Neural cell (in vitro differentiated cells): ENCODE measurements at regions not wholly inside any gene's neighbourhood (a gene's known extent, or its start where the extent isn't known, plus 50 kb on each side); places are given as distances from the start of the nearest gene placed in this dataset.

Experiments
- H2AFZ ChIP-seq: fragments of 200-600, 300-800 bp; sonication (generic), shearing (Covaris generic); 2 replicates; pipeline ENCODE4 v1.6.0; 2014; ENCODE audit warnings: low read depth, mild to moderate bottlenecking, antibody characterized with exemption, low read length, moderate library complexity
- H3F3A ChIP-seq: fragments of 200-600 bp; shearing (Covaris generic); 2 replicates; pipeline ENCODE4 v1.6.1; 2016; ENCODE audit warnings: mild to moderate bottlenecking, moderate library complexity, mixed read lengths, antibody characterized with exemption, low read length; ENCODE audit not compliant: insufficient read depth, poor library complexity, severe bottlenecking
- H3K27ac ChIP-seq: fragments of 200-600, 300-800 bp; sonication (generic), shearing (Covaris generic); 2 replicates; pipeline ENCODE4 v1.5.1; 2014; ENCODE audit warnings: mild to moderate bottlenecking, low read length, moderate library complexity
- H3K27me3 ChIP-seq: fragments of 300-800, 200-600 bp; sonication (generic), shearing (Covaris generic); 2 replicates; pipeline ENCODE4 v1.6.0; 2014; ENCODE audit warnings: mild to moderate bottlenecking, low read depth, low read length, moderate library complexity; ENCODE audit not compliant: insufficient read depth
- H3K36me3 ChIP-seq: fragments of 300-800, 200-600 bp; sonication (generic), shearing (Covaris generic); 2 replicates; pipeline ENCODE4 v1.5.1; 2014; ENCODE audit warnings: mild to moderate bottlenecking, antibody characterized with exemption, low read length, moderate library complexity; ENCODE audit not compliant: insufficient read depth
- H3K4me2 ChIP-seq: fragments of 300-800, 200-600 bp; sonication (generic), shearing (Covaris generic); 2 replicates; pipeline ENCODE4 v1.6.0; 2014; ENCODE audit warnings: mild to moderate bottlenecking, low read length
- H3K4me3 ChIP-seq: fragments of 300-800, 200-600 bp; sonication (generic), shearing (Covaris generic); 2 replicates; pipeline ENCODE4 v1.5.1; 2014; ENCODE audit warnings: mild to moderate bottlenecking, low read length, moderate library complexity
- H3K79me2 ChIP-seq: fragments of 200-600 bp; shearing (Covaris generic); replicated peaks from 2 replicates; pipeline ENCODE4 v1.6.0; 2014; ENCODE audit warnings: mild to moderate bottlenecking, low read length, moderate library complexity; ENCODE audit not compliant: insufficient read depth
- H3K9ac ChIP-seq: fragments of 300-800, 200-600 bp; sonication (generic), shearing (Covaris generic); 2 replicates; pipeline ENCODE4 v1.6.1; 2016; ENCODE audit warnings: mild to moderate bottlenecking, low read length, mixed read lengths
- H3K9me2 ChIP-seq: fragments of 200-600 bp; shearing (Covaris generic); 2 replicates; pipeline ENCODE4 v1.6.1; 2016; ENCODE audit warnings: mild to moderate bottlenecking, low read length, mixed read lengths; ENCODE audit not compliant: insufficient read depth
- H3K9me3 ChIP-seq: fragments of 200-600, 300-800 bp; sonication (generic), shearing (Covaris generic); 2 replicates; pipeline ENCODE4 v1.6.1; 2016; ENCODE audit warnings: mild to moderate bottlenecking, mixed run types, low read length, moderate library complexity, mixed read lengths
- H4K20me1 ChIP-seq: fragments of 200-600 bp; shearing (Covaris generic); 2 replicates; pipeline ENCODE4 v1.6.1; 2016; ENCODE audit warnings: mild to moderate bottlenecking, mixed run types; ENCODE audit not compliant: insufficient read depth
- EP300 ChIP-seq: fragments of 450-650 bp; conservative IDR thresholded peaks from 2 replicates; pipeline ENCODE4 v1.6.1; 2014; ENCODE audit warnings: antibody characterized with exemption, mild to moderate bottlenecking, moderate library complexity; ENCODE audit not compliant: poor library complexity, severe bottlenecking
- EZH2 ChIP-seq: fragments of 200-600, 300-800 bp; shearing (Covaris generic), sonication (generic); IDR thresholded peaks from 2 replicates; pipeline ENCODE4 v1.6.1; 2014; ENCODE audit warnings: antibody characterized with exemption, low read length, borderline replicate concordance, mild to moderate bottlenecking; ENCODE audit not compliant: insufficient read depth, poor library complexity, severe bottlenecking
- MXI1 ChIP-seq: fragments of 450-650 bp; conservative IDR thresholded peaks from 2 replicates; pipeline ENCODE4 v1.6.1; 2014; ENCODE audit warnings: antibody characterized with exemption, mild to moderate bottlenecking; ENCODE audit not compliant: poor library complexity, severe bottlenecking
- POLR2AphosphoS5 ChIP-seq: IDR thresholded peaks from 2 replicates; pipeline ENCODE4 v1.6.1; 2012
- RAD21 ChIP-seq: fragments of 450-650 bp; conservative IDR thresholded peaks from 2 replicates; pipeline ENCODE4 v1.6.1; 2014; ENCODE audit warnings: antibody characterized with exemption, mild to moderate bottlenecking, moderate library complexity
- SMC3 ChIP-seq: fragments of 450-650 bp; conservative IDR thresholded peaks from 2 replicates; pipeline ENCODE4 v1.6.1; 2014; ENCODE audit warnings: antibody characterized with exemption, mild to moderate bottlenecking, moderate library complexity; ENCODE audit not compliant: poor library complexity
- TAF1 ChIP-seq: IDR thresholded peaks from 2 replicates; pipeline ENCODE4 v1.6.1; 2012; ENCODE audit warnings: low read depth
- TF ChIP-seq, protein P1 (sequence below): fragments of 450-650 bp; IDR thresholded peaks from 2 replicates; pipeline ENCODE4 v1.5.1; 2014; ENCODE audit warnings: antibody characterized with exemption, mild to moderate bottlenecking, moderate library complexity; ENCODE audit not compliant: poor library complexity, severe bottlenecking
- TF ChIP-seq, protein P2 (sequence below): IDR thresholded peaks from 2 replicates; pipeline ENCODE4 v1.6.1; 2012; ENCODE audit warnings: borderline replicate concordance

DNA sequence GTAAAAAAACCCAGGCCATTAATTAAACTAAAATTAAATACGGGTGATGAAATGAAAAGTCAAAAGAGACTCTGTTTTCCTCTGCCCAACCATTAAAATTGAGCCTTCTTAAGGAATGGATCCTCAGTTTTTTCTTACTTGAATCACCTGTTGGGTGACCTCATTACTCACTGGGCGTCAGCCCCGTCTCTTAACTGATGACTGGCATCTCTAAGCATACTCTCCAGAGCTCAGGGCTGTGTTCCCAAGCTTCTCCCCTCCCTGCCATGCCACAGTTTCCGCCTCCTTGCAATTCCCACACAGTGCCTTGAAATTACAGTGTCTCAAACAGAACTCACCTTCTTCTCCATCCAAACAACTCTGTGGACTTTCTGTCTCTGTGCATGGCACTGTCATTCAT lies 421.1 kb upstream of the CELF4 start:
- H3K9ac ChIP-seq: no peak overlapping the region

DNA sequence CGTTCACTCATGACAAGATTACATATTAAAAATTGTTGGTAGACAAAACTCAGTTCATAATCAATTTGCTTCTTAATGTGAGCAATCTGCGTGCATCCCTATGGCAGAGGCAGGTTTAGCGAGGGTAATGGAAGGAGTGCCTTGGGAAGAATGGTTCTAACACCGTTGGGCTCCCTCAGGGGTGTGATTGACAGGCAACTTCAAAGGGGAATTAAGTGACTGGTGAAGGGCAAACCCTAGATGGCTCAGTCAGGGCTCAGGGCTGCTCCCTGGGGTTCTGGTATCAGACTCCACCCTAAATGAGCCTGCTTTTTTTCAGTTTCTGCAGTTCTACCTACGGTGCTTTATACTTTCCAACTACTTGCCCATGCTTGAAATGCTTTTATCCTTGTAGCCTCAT lies 419.5 kb upstream of the CELF4 start:
- no peak overlapping the region for H3K4me3 ChIP-seq
- no peaks in the 10 kb centered on the region for H3K9me3 ChIP-seq
- no peak overlapping the region for H2AFZ ChIP-seq
- no peaks in the 10 kb centered on the region for H3K79me2 ChIP-seq
- H3K9me2 ChIP-seq: no peaks in the 10 kb centered on the region
- H3K27ac ChIP-seq: no peak overlapping the region
- H4K20me1 ChIP-seq: no peaks in the 10 kb centered on the region
- no peaks in the 10 kb centered on the region for H3F3A ChIP-seq
- H3K9ac ChIP-seq: no peak overlapping the region
- H3K27me3 ChIP-seq: no peaks in the 10 kb centered on the region
- no peak overlapping the region for H3K4me2 ChIP-seq
- H3K36me3 ChIP-seq: no peaks in the 10 kb centered on the region
- TF ChIP-seq, protein P1, sequence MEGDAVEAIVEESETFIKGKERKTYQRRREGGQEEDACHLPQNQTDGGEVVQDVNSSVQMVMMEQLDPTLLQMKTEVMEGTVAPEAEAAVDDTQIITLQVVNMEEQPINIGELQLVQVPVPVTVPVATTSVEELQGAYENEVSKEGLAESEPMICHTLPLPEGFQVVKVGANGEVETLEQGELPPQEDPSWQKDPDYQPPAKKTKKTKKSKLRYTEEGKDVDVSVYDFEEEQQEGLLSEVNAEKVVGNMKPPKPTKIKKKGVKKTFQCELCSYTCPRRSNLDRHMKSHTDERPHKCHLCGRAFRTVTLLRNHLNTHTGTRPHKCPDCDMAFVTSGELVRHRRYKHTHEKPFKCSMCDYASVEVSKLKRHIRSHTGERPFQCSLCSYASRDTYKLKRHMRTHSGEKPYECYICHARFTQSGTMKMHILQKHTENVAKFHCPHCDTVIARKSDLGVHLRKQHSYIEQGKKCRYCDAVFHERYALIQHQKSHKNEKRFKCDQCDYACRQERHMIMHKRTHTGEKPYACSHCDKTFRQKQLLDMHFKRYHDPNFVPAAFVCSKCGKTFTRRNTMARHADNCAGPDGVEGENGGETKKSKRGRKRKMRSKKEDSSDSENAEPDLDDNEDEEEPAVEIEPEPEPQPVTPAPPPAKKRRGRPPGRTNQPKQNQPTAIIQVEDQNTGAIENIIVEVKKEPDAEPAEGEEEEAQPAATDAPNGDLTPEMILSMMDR: no peak
- TF ChIP-seq RAD21 (no peak), EZH2 (no peak), EP300 (no peak), SMC3 (no peak), MXI1 (no peak), POLR2AphosphoS5 (no peak), TAF1 (no peak)
- TF ChIP-seq, protein P2, sequence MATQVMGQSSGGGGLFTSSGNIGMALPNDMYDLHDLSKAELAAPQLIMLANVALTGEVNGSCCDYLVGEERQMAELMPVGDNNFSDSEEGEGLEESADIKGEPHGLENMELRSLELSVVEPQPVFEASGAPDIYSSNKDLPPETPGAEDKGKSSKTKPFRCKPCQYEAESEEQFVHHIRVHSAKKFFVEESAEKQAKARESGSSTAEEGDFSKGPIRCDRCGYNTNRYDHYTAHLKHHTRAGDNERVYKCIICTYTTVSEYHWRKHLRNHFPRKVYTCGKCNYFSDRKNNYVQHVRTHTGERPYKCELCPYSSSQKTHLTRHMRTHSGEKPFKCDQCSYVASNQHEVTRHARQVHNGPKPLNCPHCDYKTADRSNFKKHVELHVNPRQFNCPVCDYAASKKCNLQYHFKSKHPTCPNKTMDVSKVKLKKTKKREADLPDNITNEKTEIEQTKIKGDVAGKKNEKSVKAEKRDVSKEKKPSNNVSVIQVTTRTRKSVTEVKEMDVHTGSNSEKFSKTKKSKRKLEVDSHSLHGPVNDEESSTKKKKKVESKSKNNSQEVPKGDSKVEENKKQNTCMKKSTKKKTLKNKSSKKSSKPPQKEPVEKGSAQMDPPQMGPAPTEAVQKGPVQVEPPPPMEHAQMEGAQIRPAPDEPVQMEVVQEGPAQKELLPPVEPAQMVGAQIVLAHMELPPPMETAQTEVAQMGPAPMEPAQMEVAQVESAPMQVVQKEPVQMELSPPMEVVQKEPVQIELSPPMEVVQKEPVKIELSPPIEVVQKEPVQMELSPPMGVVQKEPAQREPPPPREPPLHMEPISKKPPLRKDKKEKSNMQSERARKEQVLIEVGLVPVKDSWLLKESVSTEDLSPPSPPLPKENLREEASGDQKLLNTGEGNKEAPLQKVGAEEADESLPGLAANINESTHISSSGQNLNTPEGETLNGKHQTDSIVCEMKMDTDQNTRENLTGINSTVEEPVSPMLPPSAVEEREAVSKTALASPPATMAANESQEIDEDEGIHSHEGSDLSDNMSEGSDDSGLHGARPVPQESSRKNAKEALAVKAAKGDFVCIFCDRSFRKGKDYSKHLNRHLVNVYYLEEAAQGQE: no peak

More for the DNA sequence above, 421.1 kb upstream of the CELF4 start:
- Histone ChIP-seq H3K4me2 (no peak overlapping the region), H3F3A (no peaks in the 10 kb centered on the region), H4K20me1 (no peaks in the 10 kb centered on the region), H3K27me3 (no peaks in the 10 kb centered on the region), H3K9me2 (no peaks in the 10 kb centered on the region), H3K36me3 (no peaks in the 10 kb centered on the region), H3K79me2 (no peaks in the 10 kb centered on the region), H3K4me3 (no peak overlapping the region), H2AFZ (no peak overlapping the region), H3K27ac (no peak overlapping the region), H3K9me3 (no peaks in the 10 kb centered on the region)
- TF ChIP-seq RAD21 (no peak), MXI1 (no peak), SMC3 (no peak), EZH2 (no peak), TAF1 (no peak), EP300 (no peak), POLR2AphosphoS5 (no peak)
- TF ChIP-seq, protein P1: no peak
- TF ChIP-seq, protein P2: no peak
